IMR-90 (cell line): ENCODE measurements at regions not wholly inside any gene's neighbourhood (a gene's known extent, or its start where the extent isn't known, plus 50 kb on each side); places are given as distances from the start of the nearest gene placed in this dataset.

ENCODE experiments used
- ATAC-seq: fragments of 200-7000 bp; cut with Tn5 transposase; 2 replicates; pipeline ENCODE4 v1.9.1; 2020; ENCODE audit warnings: low read depth, mild to moderate bottlenecking, moderate library complexity
- BruUV-seq: library from RNA; stranded (reverse); fragments of 400-500 nt; replicated peaks from 2 replicates; lab custom pipeline; 2021; lab: Mats Ljungman, UMichigan
- CTCF ChIA-PET: fragments of 300-600 bp; formaldehyde crosslinking; extraction: SDS; loops from one replicate; lab custom pipeline; 2021; ENCODE audit warnings: antibody characterized with exemption; lab: Yijun Ruan, JAX
- POLR2A ChIA-PET: fragments of 300-600 bp; sonication (Branson Sonifier 250); formaldehyde crosslinking; loops from one replicate; lab custom pipeline; 2022; ENCODE audit warnings: antibody characterized with exemption; ENCODE audit not compliant: unreplicated experiment; lab: Charles Lee
- DNase-seq: peaks from one replicate; pipeline ENCODE4 v3.0.0; 2013
- H2AFZ ChIP-seq: replicated peaks from 2 replicates; pipeline ENCODE3; 2013; ENCODE audit warnings: low read length, mild to moderate bottlenecking; ENCODE audit not compliant: poor library complexity
- H2AK5ac ChIP-seq: 2 replicates; pipeline ENCODE4 v1.6.1; 2013; ENCODE audit warnings: low read depth, low read length, inconsistent platforms
- H2AK9ac ChIP-seq: replicated peaks from 2 replicates; pipeline ENCODE3; 2013; ENCODE audit warnings: mild to moderate bottlenecking, low read depth, low read length, moderate library complexity; ENCODE audit not compliant: poor library complexity
- H2BK120ac ChIP-seq: 2 replicates; pipeline ENCODE4 v1.6.1; 2013; ENCODE audit warnings: low read depth, low read length, inconsistent platforms
- H2BK15ac ChIP-seq: 3 replicates; pipeline ENCODE4 v1.6.1; 2013; ENCODE audit warnings: low read depth, low read length, inconsistent platforms
- H2BK20ac ChIP-seq: 2 replicates; pipeline ENCODE4 v1.6.1; 2013; ENCODE audit warnings: low read depth, mild to moderate bottlenecking, inconsistent platforms, low read length, moderate library complexity
- H2BK5ac ChIP-seq: 2 replicates; pipeline ENCODE4 v1.6.1; 2013; ENCODE audit warnings: mild to moderate bottlenecking, low read depth, low read length, inconsistent platforms; ENCODE audit not compliant: poor library complexity, severe bottlenecking
- H3K14ac ChIP-seq: replicated peaks from 2 replicates; pipeline ENCODE4 v1.6.1; 2013; ENCODE audit warnings: low read depth, low read length, inconsistent platforms
- H3K18ac ChIP-seq: 2 replicates; pipeline ENCODE4 v1.6.1; 2013; ENCODE audit warnings: low read depth, low read length, control low read depth
- H3K23ac ChIP-seq: 2 replicates; pipeline ENCODE4 v1.6.1; 2013; ENCODE audit warnings: low read depth, low read length, inconsistent platforms
- H3K27ac ChIP-seq: 2 replicates; pipeline ENCODE4 v1.5.1; 2013; ENCODE audit warnings: mild to moderate bottlenecking, control low read depth, low read length; ENCODE audit not compliant: insufficient read depth
- H3K27me3 ChIP-seq: 2 replicates; pipeline ENCODE4 v1.6.1; 2013; ENCODE audit warnings: low read length; ENCODE audit not compliant: control insufficient read depth, insufficient read depth
- H3K36me3 ChIP-seq: 2 replicates; pipeline ENCODE4 v1.6.1; 2013; ENCODE audit warnings: low read length, mixed read lengths; ENCODE audit not compliant: control insufficient read depth, insufficient read depth
- H3K4ac ChIP-seq: 2 replicates; pipeline ENCODE4 v1.6.1; 2013; ENCODE audit warnings: low read depth, low read length, inconsistent platforms
- H3K4me1 ChIP-seq: 2 replicates; pipeline ENCODE4 v1.6.1; 2013; ENCODE audit warnings: low read length, mixed read lengths; ENCODE audit not compliant: control insufficient read depth, insufficient read depth
- H3K4me2 ChIP-seq: 2 replicates; pipeline ENCODE4 v1.6.1; 2013; ENCODE audit warnings: low read depth, mild to moderate bottlenecking, control low read depth, low read length, moderate library complexity
- H3K4me3 ChIP-seq: 2 replicates; pipeline ENCODE4 v1.5.1; 2013; ENCODE audit warnings: low read depth, mild to moderate bottlenecking, control low read depth, low read length, moderate library complexity; ENCODE audit not compliant: insufficient read depth
- H3K56ac ChIP-seq: 2 replicates; pipeline ENCODE4 v1.6.1; 2013; ENCODE audit warnings: low read length, inconsistent platforms; ENCODE audit not compliant: insufficient read depth; ENCODE audit errors: extremely low read depth
- H3K79me1 ChIP-seq, 2 experiments: 2 replicates each; pipeline ENCODE4 v1.6.1; 2013; ENCODE audit warnings: low read length in 2 of 2, inconsistent platforms in 1 of 2, low read depth in 1 of 2
- H3K9ac ChIP-seq: 2 replicates; pipeline ENCODE4 v1.6.1; 2013; ENCODE audit warnings: low read depth, low read length, control low read depth
- H3K9me1 ChIP-seq: 2 replicates; pipeline ENCODE4 v1.6.1; 2013; ENCODE audit warnings: low read length, inconsistent platforms; ENCODE audit not compliant: insufficient read depth
- H3K9me3 ChIP-seq: 2 replicates; pipeline ENCODE4 v1.6.1; 2013; ENCODE audit warnings: low read length; ENCODE audit not compliant: control insufficient read depth, insufficient read depth
- H4K20me1 ChIP-seq: 2 replicates; pipeline ENCODE4 v1.6.1; 2013; ENCODE audit warnings: low read length, inconsistent platforms; ENCODE audit not compliant: insufficient read depth
- H4K5ac ChIP-seq: 2 replicates; pipeline ENCODE4 v1.6.1; 2013; ENCODE audit warnings: mild to moderate bottlenecking, low read depth, low read length, control low read depth
- H4K8ac ChIP-seq, 2 experiments: 2 replicates each; pipeline ENCODE4 v1.6.1; 2013; ENCODE audit warnings: low read depth in 2 of 2, low read length in 2 of 2, control low read depth in 1 of 2, inconsistent platforms in 1 of 2
- H4K91ac ChIP-seq: 2 replicates; pipeline ENCODE4 v1.6.1; 2013; ENCODE audit warnings: low read depth, low read length, inconsistent platforms; ENCODE audit not compliant: insufficient read depth
- CEBPB ChIP-seq: IDR thresholded peaks from 2 replicates; pipeline ENCODE4 v1.6.1; 2012; ENCODE audit warnings: low read depth, low read length, improper control_type of control experiment
- CHD1 ChIP-seq: IDR thresholded peaks from 2 replicates; pipeline ENCODE4 v1.6.1; 2012; ENCODE audit warnings: low read depth, low read length, improper control_type of control experiment
- FOS ChIP-seq: fragments of 150-350 bp; IDR thresholded peaks from 2 replicates; pipeline ENCODE4 v1.6.1; 2016; ENCODE audit warnings: low read depth, low read length
- MAFK ChIP-seq: IDR thresholded peaks from 2 replicates; pipeline ENCODE4 v1.6.1; 2012; ENCODE audit warnings: low read depth, low read length, improper control_type of control experiment
- MAZ ChIP-seq: IDR thresholded peaks from 2 replicates; pipeline ENCODE4 v1.6.1; 2012; ENCODE audit warnings: low read depth, mild to moderate bottlenecking, low read length, improper control_type of control experiment, moderate library complexity, borderline replicate concordance
- NFE2L2 ChIP-seq: fragments of 150-350 bp; IDR thresholded peaks from 2 replicates; pipeline ENCODE4 v1.6.1; 2016; ENCODE audit warnings: low read depth, mild to moderate bottlenecking, low read length
- RFX5 ChIP-seq: IDR thresholded peaks from 2 replicates; pipeline ENCODE4 v1.8.0; 2012; ENCODE audit warnings: low read depth, mild to moderate bottlenecking, low read length, moderate library complexity
- SMC3 ChIP-seq: fragments of 150-350 bp; IDR thresholded peaks from 2 replicates; pipeline ENCODE4 v1.6.1; 2016; ENCODE audit warnings: low read depth, mild to moderate bottlenecking, antibody characterized with exemption, low read length, moderate library complexity
- USF2 ChIP-seq: fragments of 150-350 bp; IDR thresholded peaks from 2 replicates; pipeline ENCODE4 v1.6.1; 2017; ENCODE audit warnings: mild to moderate bottlenecking, antibody characterized with exemption, low read length, low read depth
- WGBS, 2 experiments: methylation state at CpG; one replicate each; pipeline versions ENCODE4 v1.1.5 to v1.1.7; 2013; ENCODE audit warnings: missing lambda C conversion rate in 2 of 2; ENCODE audit not compliant: insufficient read length in 1 of 2; ENCODE audit errors: extremely low coverage in 2 of 2; 5-methylcytosine and 5-hydroxymethylcytosine counted together
- dilution Hi-C: fragments of 300-500 bp; cut with HindIII; formaldehyde crosslinking; loops from one replicate; pipeline ENCODE4 v1.14.3; 2018; ENCODE audit warnings: low sequenced_read_pairs; ENCODE audit not compliant: unreplicated experiment
- in situ Hi-C: fragments of 300-500 bp; cut with MboI; formaldehyde crosslinking; loops from 3 replicates; pipeline ENCODE4 v1.14.3; 2019; ENCODE audit warnings: low sequenced_read_pairs, inconsistent platforms, mixed read lengths
- intact Hi-C: fragments of 100-400 bp; cut with micrococcal nuclease; formaldehyde crosslinking; loops from 2 replicates; pipeline ENCODE4 v1.10.0; 2022
- TF ChIP-seq, protein P1 (sequence below): fragments of 150-350 bp; IDR thresholded peaks from 2 replicates; pipeline ENCODE4 v1.6.1; 2016; ENCODE audit warnings: low read depth, mild to moderate bottlenecking, low read length, moderate library complexity, borderline replicate concordance

- Histone ChIP-seq H2BK5ac (no peak overlapping the region), H4K20me1 (no peaks in the 10 kb centered on the region), H3K23ac (no peak overlapping the region), H3K79me1 (no peaks in the 10 kb centered on the region), H3K56ac (no peak overlapping the region), H2AK5ac (no peak overlapping the region), H4K5ac (no peak overlapping the region), H4K91ac (no peak overlapping the region), H3K4me3 (no peak overlapping the region), H4K8ac (no peak overlapping the region), H3K18ac (no peak overlapping the region), H2AK9ac (no peak overlapping the region), H2AFZ (no peak overlapping the region), H3K9ac (no peak overlapping the region), H3K9me1 (no peaks in the 10 kb centered on the region), H3K4ac (no peak overlapping the region), H3K4me1 (no peaks in the 10 kb centered on the region), H3K27me3 (no peaks in the 10 kb centered on the region), H3K36me3 (no peaks in the 10 kb centered on the region), H3K9me3 (peaks cover 14% of the 10 kb centered on the region), H2BK15ac (no peak overlapping the region), H3K27ac (no peak overlapping the region), H3K14ac (no peak overlapping the region), H2BK120ac (no peak overlapping the region), H3K4me2 (no peak overlapping the region), H2BK20ac (no peak overlapping the region)
- BruUV-seq = no TSS peak
- intact Hi-C loops = no loop called here
- CTCF ChIA-PET = no interaction called here
- POLR2A ChIA-PET = no interaction called here
- no peak for ATAC-seq
- TF ChIP-seq CHD1 = no peak
- no peak for TF ChIP-seq RFX5
- no peak for TF ChIP-seq USF2
- TF ChIP-seq, protein P1, sequence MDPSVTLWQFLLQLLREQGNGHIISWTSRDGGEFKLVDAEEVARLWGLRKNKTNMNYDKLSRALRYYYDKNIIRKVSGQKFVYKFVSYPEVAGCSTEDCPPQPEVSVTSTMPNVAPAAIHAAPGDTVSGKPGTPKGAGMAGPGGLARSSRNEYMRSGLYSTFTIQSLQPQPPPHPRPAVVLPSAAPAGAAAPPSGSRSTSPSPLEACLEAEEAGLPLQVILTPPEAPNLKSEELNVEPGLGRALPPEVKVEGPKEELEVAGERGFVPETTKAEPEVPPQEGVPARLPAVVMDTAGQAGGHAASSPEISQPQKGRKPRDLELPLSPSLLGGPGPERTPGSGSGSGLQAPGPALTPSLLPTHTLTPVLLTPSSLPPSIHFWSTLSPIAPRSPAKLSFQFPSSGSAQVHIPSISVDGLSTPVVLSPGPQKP = no peak
- no peak for TF ChIP-seq MAFK
- no peak for TF ChIP-seq SMC3
- no peak for TF ChIP-seq CEBPB
- no peak for TF ChIP-seq FOS
- TF ChIP-seq NFE2L2 = no peak
- TF ChIP-seq MAZ = no peak
- 81% methylated on average over 19 of the region's 37 CpGs; no CpG with 5 or more reads in 1 of the 2 experiments for WGBS, 2 experiments
- in situ Hi-C loops = no loop called here
- dilution Hi-C loops = no loop called here
- no peak for DNase-seq
Measured at GRCh38 chr11:107176148-107177105, 158.2 kb upstream of the GUCY1A2 start.
